Fibroblast of lung (primary cell): ENCODE measurements at regions not wholly inside any gene's neighbourhood (a gene's known extent, or its start where the extent isn't known, plus 50 kb on each side); places are given as distances from the start of the nearest gene placed in this dataset.

Experiments
- CTCF ChIP-seq, 2 donors: IDR thresholded peaks in 1 of 2; conservative IDR thresholded peaks in 1 of 2; 1 replicate in 1 of 2; 2 replicates in 1 of 2; pipeline ENCODE4 v1.5.1; 2011 to 2012; ENCODE audit warnings: low read length in 2 of 2, control low read depth in 1 of 2, inconsistent platforms in 1 of 2, low read depth in 1 of 2, mild to moderate bottlenecking in 1 of 2
- EZH2 ChIP-seq: IDR thresholded peaks from 2 replicates; pipeline ENCODE4 v1.5.1; 2012; ENCODE audit warnings: low read length, control low read depth, mild to moderate bottlenecking; ENCODE audit errors: missing control alignments

- TF ChIP-seq CTCF (conservative IDR thresholded peaks at IDR 0.05 in 1 of 2, IDR thresholded peaks at IDR 0.05 in 1 of 2; ENCODE audit: low read depth in 1 of 2, low read length in 2 of 2) (no peak), EZH2 (no peak)
These were observed 71.8 kb upstream of the CTSV start for GRCh38 chr9:97110696-97111095.
